ENCODE measurements at regions not wholly inside any gene's neighbourhood (a gene's known extent, or its start where the extent isn't known, plus 50 kb on each side); places are given as distances from the start of the nearest gene placed in this dataset.
"Not testable (repeated sequence)": the region's sequence is repeated elsewhere in the genome, so short reads cannot be mapped to it uniquely, and the experiment has no call there.

- ChIA-PET CTCF (no interaction called here), POLR2A (no interaction called here)
- Histone ChIP-seq H3K9me3 (ENCODE audit: control insufficient read depth, insufficient read depth, low read length) (no peaks in the 10 kb centered on the region; the same call in 1 of the 2 replicates), H3K27me3 (ENCODE audit: control insufficient read depth, insufficient read depth, low read length) (no peaks in the 10 kb centered on the region), H3K4me3 (ENCODE audit: low read depth, low read length) (no peak overlapping the region), H3K27ac (ENCODE audit: low read depth, low read length) (no peak overlapping the region)
- no peak for DNase-seq (ENCODE audit: low read depth, low spot score)
- no peak for TF ChIP-seq CTCF (IDR thresholded peaks at IDR 0.05; ENCODE audit: low read depth, low read length)
Observed at GRCh38 chr14:53838374-53838773, 118.3 kb downstream of the BMP4 start.

- H3K9me3 ChIP-seq (ENCODE audit: control insufficient read depth, insufficient read depth, low read length); DNase-seq (ENCODE audit: low read depth, low spot score); H3K27ac ChIP-seq (ENCODE audit: low read depth, low read length); CTCF ChIA-PET; H3K4me3 ChIP-seq (ENCODE audit: low read depth, low read length); H3K27me3 ChIP-seq (ENCODE audit: control insufficient read depth, insufficient read depth, low read length); POLR2A ChIA-PET: not testable (repeated sequence)
Observed at GRCh38 chr14:53837656-53838055, 119.0 kb downstream of the BMP4 start.

- ChIA-PET POLR2A (no interaction called here), CTCF (no interaction called here)
- no peak for DNase-seq (ENCODE audit: low read depth, low spot score)
- Histone ChIP-seq H3K4me3 (ENCODE audit: low read depth, low read length) (no peak overlapping the region), H3K9me3 (ENCODE audit: control insufficient read depth, insufficient read depth, low read length) (no peaks in the 10 kb centered on the region; the same call in 1 of the 2 replicates), H3K27ac (ENCODE audit: low read depth, low read length) (no peak overlapping the region), H3K27me3 (ENCODE audit: control insufficient read depth, insufficient read depth, low read length) (no peaks in the 10 kb centered on the region)
- TF ChIP-seq CTCF (IDR thresholded peaks at IDR 0.05; ENCODE audit: low read depth, low read length): no peak
Observed at GRCh38 chr14:53836551-53836950, 120.1 kb downstream of the BMP4 start.

- ChIA-PET POLR2A (no interaction called here), CTCF (no interaction called here)
- no peaks in the 10 kb centered on the region for H3K27me3 ChIP-seq (ENCODE audit: control insufficient read depth, insufficient read depth, low read length)
- no peak overlapping the region for H3K27ac ChIP-seq (ENCODE audit: low read depth, low read length)
- H3K9me3 ChIP-seq (ENCODE audit: control insufficient read depth, insufficient read depth, low read length): no peaks in the 10 kb centered on the region
- H3K4me3 ChIP-seq (ENCODE audit: low read depth, low read length): no peak overlapping the region
- no peak for TF ChIP-seq CTCF (IDR thresholded peaks at IDR 0.05; ENCODE audit: low read depth, low read length)
- DNase-seq (ENCODE audit: low read depth, low spot score): no peak
Observed at GRCh38 chr14:53828820-53829219, 127.8 kb downstream of the BMP4 start.

- CTCF ChIA-PET: no interaction called here
- no peak for TF ChIP-seq CTCF (IDR thresholded peaks at IDR 0.05; ENCODE audit: low read depth, low read length)
- Histone ChIP-seq H3K9me3 (ENCODE audit: control insufficient read depth, insufficient read depth, low read length) (no peaks in the 10 kb centered on the region), H3K27ac (ENCODE audit: low read depth, low read length) (no peak overlapping the region), H3K27me3 (ENCODE audit: control insufficient read depth, insufficient read depth, low read length) (peaks cover 3% of the 10 kb centered on the region), H3K4me3 (ENCODE audit: low read depth, low read length) (no peak overlapping the region)
- POLR2A ChIA-PET: no interaction called here
- DNase-seq (ENCODE audit: low read depth, low spot score): no peak
Observed at GRCh38 chr14:53824061-53824460, 132.6 kb downstream of the BMP4 start.

- no peak for DNase-seq (ENCODE audit: low read depth, low spot score)
- no peak overlapping the region for H3K27ac ChIP-seq (ENCODE audit: low read depth, low read length)
- no peaks in the 10 kb centered on the region for H3K9me3 ChIP-seq (ENCODE audit: control insufficient read depth, insufficient read depth, low read length)
- ChIA-PET POLR2A (no interaction called here), CTCF (no interaction called here)
- H3K27me3 ChIP-seq (ENCODE audit: control insufficient read depth, insufficient read depth, low read length): peaks cover under 1% of the 10 kb centered on the region
- no peak for TF ChIP-seq CTCF (IDR thresholded peaks at IDR 0.05; ENCODE audit: low read depth, low read length)
- no peak overlapping the region for H3K4me3 ChIP-seq (ENCODE audit: low read depth, low read length)
Observed at GRCh38 chr14:53814392-53814791, 142.2 kb downstream of the BMP4 start.
